ENCODE measurements at regions not wholly inside any gene's neighbourhood (a gene's known extent, or its start where the extent isn't known, plus 50 kb on each side); places are given as distances from the start of the nearest gene placed in this dataset.

- Histone ChIP-seq H2AFZ (ENCODE audit: low read depth) (no peak overlapping the region), H3K9ac (no peak overlapping the region), H3K4me3 (ENCODE audit: low read depth in 2 of 2, low read length in 1 of 2) (no peak overlapping the region), H3K4me2 (no peak overlapping the region), H4K20me1 (ENCODE audit: insufficient read depth) (no peaks in the 10 kb centered on the region), H3K27ac (ENCODE audit: low read depth in 2 of 2, low read length in 1 of 2) (no peak overlapping the region), H3K9me3 (no peaks in the 10 kb centered on the region), H3K79me2 (ENCODE audit: insufficient read depth) (no peaks in the 10 kb centered on the region), H3F3A (replicated peaks; ENCODE audit: insufficient read depth) (peaks cover 2% of the 10 kb centered on the region), H3K9me2 (no peaks in the 10 kb centered on the region), H3K36me3 (replicated peaks in 1 of 2; ENCODE audit: control insufficient read depth in 1 of 2, insufficient read depth in 2 of 2, low read length in 1 of 2) (no peaks in the 10 kb centered on the region), H3K27me3 (ENCODE audit: insufficient read depth) (no peaks in the 10 kb centered on the region), H3K4me1 (ENCODE audit: control insufficient read depth in 1 of 2, insufficient read depth in 2 of 2, low read depth in 1 of 2, low read length in 1 of 2) (peaks cover 3 to 4% of the 10 kb centered on the region in 2 experiments; a peak in 1 of 4 replicates)
- TF ChIP-seq RFX5 (IDR thresholded peaks at IDR 0.05; ENCODE audit: low read length): no peak
- TF ChIP-seq POLR2AphosphoS5 (IDR thresholded peaks at IDR 0.05; ENCODE audit: low read depth, low read length): no peak
- no peak for TF ChIP-seq MAX (IDR thresholded peaks at IDR 0.05; ENCODE audit: low read depth)
- no peak for TF ChIP-seq CHD2 (IDR thresholded peaks at IDR 0.05; ENCODE audit: low read length, partially characterized antibody)
- no peak for TF ChIP-seq GATA2 (CRISPR knock-in tag; IDR thresholded peaks at IDR 0.05)
- no peak for TF ChIP-seq TCF12 (IDR thresholded peaks at IDR 0.05)
- TF ChIP-seq NFIC (IDR thresholded peaks at IDR 0.05; ENCODE audit: borderline replicate concordance): no peak
- POLR2A ChIA-PET: no interaction called here
- CTCF ChIA-PET: interaction anchor here (0.6 to 1.6 kb wide), 4 partner anchors 51 to 582 kb away, joined by 3 to 4 read pairs (median 3); no protein-coding TSS in a partner anchor
- 88% methylated on average over 8 of the region's 8 CpGs for WGBS (ENCODE audit: low lambda C conversion rate)
- no peak for DNase-seq
Observed at GRCh38 chr6:12238219-12238618, 51.9 kb upstream of the EDN1 start.

All from SK-N-SH (cell line).